Activated CD4-positive, alpha-beta T cell treated with anti-CD3 and anti-CD28 coated beads for 36 hours (primary cell): ENCODE measurements at regions not wholly inside any gene's neighbourhood (a gene's known extent, or its start where the extent isn't known, plus 50 kb on each side); places are given as distances from the start of the nearest gene placed in this dataset.

ENCODE experiments used
- ATAC-seq: fragments of 200-7000 bp; cut with Tn5 transposase; one replicate; pipeline ENCODE4 v1.10.0; 2021; ENCODE audit warnings: mild to moderate bottlenecking, moderate library complexity
- CTCF ChIA-PET: fragments of 350-600 bp; sonication (Branson Sonifier 250); formaldehyde crosslinking; loops from one replicate; lab custom pipeline; 2021; ENCODE audit warnings: antibody characterized with exemption; lab: Charles Lee
- POLR2A ChIA-PET: fragments of 350-600 bp; sonication (Branson Sonifier 250); formaldehyde crosslinking; loops from one replicate; lab custom pipeline; 2021; ENCODE audit warnings: antibody characterized with exemption, inconsistent platforms; lab: Charles Lee
- DNase-seq: peaks from one replicate; pipeline ENCODE4 v3.0.0-alpha.2; 2020
- H3K27ac Mint-ChIP-seq: one replicate; pipeline ENCODE4 v1.8.0; 2021; ENCODE audit warnings: mixed read lengths
- H3K27me3 Mint-ChIP-seq: one replicate; pipeline ENCODE4 v1.8.0; 2021; ENCODE audit warnings: mixed read lengths
- H3K36me3 Mint-ChIP-seq: one replicate; pipeline ENCODE4 v1.8.0; 2021; ENCODE audit warnings: low read depth, mixed read lengths
- H3K4me1 Mint-ChIP-seq: one replicate; pipeline ENCODE4 v1.8.0; 2021; ENCODE audit warnings: mixed read lengths
- H3K4me3 Mint-ChIP-seq: one replicate; pipeline ENCODE4 v1.8.0; 2021; ENCODE audit warnings: mild to moderate bottlenecking, moderate library complexity, mixed read lengths
- H3K9me3 Mint-ChIP-seq: one replicate; pipeline ENCODE4 v1.8.0; 2021; ENCODE audit warnings: low read depth, mixed read lengths
- intact Hi-C, 2 experiments: fragments of 100-400 bp; cut with DNase I in 1 of 2; cut with micrococcal nuclease in 1 of 2; formaldehyde crosslinking; loops; one replicate each; pipeline versions ENCODE4 v1.14.2 to v1.15.1; 2022 to 2024; cut with DNase I, micrococcal nuclease

GRCh38 chr18:57087644-57088376, 59.1 kb upstream of the BOD1L2 start:
- DNase-seq (no peak), ATAC-seq (no peak)
- peaks cover 3% of the 10 kb centered on the region for H3K9me3 Mint-ChIP-seq
- H3K4me3 Mint-ChIP-seq = no peak overlapping the region
- intact Hi-C loops = no loop called here
- CTCF ChIA-PET = no interaction called here
- no peak overlapping the region for H3K27ac Mint-ChIP-seq
- POLR2A ChIA-PET = no interaction called here
- no peaks in the 10 kb centered on the region for H3K36me3 Mint-ChIP-seq
- peaks cover 18% of the 10 kb centered on the region for H3K27me3 Mint-ChIP-seq
- peaks cover 10% of the 10 kb centered on the region for H3K4me1 Mint-ChIP-seq

GRCh38 chr18:57088883-57089282, 58.0 kb upstream of the BOD1L2 start:
- no peaks in the 10 kb centered on the region for H3K9me3 Mint-ChIP-seq
- H3K4me3 Mint-ChIP-seq = no peak overlapping the region
- intact Hi-C loops = no loop called here
- H3K27me3 Mint-ChIP-seq = peaks cover 18% of the 10 kb centered on the region
- no peak overlapping the region for H3K27ac Mint-ChIP-seq
- POLR2A ChIA-PET = no interaction called here
- ATAC-seq (no peak), DNase-seq (no peak)
- peaks cover 10% of the 10 kb centered on the region for H3K4me1 Mint-ChIP-seq
- H3K36me3 Mint-ChIP-seq = no peaks in the 10 kb centered on the region
- CTCF ChIA-PET = no interaction called here

- no peak for ATAC-seq
Observed at GRCh38 chr18:57089702-57090101, 57.2 kb upstream of the BOD1L2 start.

DNA sequence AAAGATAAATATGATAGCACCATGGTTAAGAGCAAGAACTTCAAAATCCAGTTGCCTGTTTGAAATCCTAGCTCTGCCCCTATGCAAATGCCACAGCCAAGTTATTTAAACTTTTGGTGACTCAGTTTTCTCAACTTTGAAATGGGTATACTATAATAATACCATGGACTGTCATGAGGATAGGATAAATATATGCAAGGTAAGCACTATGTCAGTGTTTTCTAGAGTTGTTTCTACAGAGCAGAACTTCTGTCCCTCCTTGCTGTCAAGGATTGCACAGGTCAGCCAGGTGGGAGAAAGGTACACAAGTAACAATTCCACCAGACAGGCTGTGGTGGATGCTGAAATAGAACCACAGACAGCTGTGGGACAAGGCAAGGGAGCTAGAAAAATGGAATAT, 55.7 kb upstream of the BOD1L2 start:
- Mint-ChIP-seq H3K4me1 (no peaks in the 10 kb centered on the region), H3K9me3 (no peaks in the 10 kb centered on the region), H3K4me3 (no peak overlapping the region), H3K36me3 (no peaks in the 10 kb centered on the region), H3K27ac (no peak overlapping the region), H3K27me3 (peaks cover 8% of the 10 kb centered on the region)
- POLR2A ChIA-PET = no interaction called here
- CTCF ChIA-PET = interaction anchor here (0.6 kb wide), 1 partner anchor 235 kb away, joined by 3 read pairs; no protein-coding TSS in a partner anchor
- ATAC-seq = no peak
- DNase-seq = no peak
- intact Hi-C loops = no loop called here

More at GRCh38 chr18:57089702-57090101, 57.2 kb upstream of the BOD1L2 start:
- peaks cover 17% of the 10 kb centered on the region for H3K27me3 Mint-ChIP-seq
- H3K27ac Mint-ChIP-seq = no peak overlapping the region
- H3K9me3 Mint-ChIP-seq = no peaks in the 10 kb centered on the region
- POLR2A ChIA-PET = no interaction called here
- CTCF ChIA-PET = no interaction called here
- no peaks in the 10 kb centered on the region for H3K36me3 Mint-ChIP-seq
- H3K4me3 Mint-ChIP-seq = no peak overlapping the region
- intact Hi-C loops = no loop called here
- H3K4me1 Mint-ChIP-seq = peaks cover 4% of the 10 kb centered on the region
- DNase-seq = no peak

- H3K36me3 Mint-ChIP-seq = no peaks in the 10 kb centered on the region
- H3K27ac Mint-ChIP-seq = no peak overlapping the region
- H3K4me3 Mint-ChIP-seq = no peak overlapping the region
- intact Hi-C loops = no loop called here
- H3K27me3 Mint-ChIP-seq = peaks cover 7% of the 10 kb centered on the region
- DNase-seq (no peak), ATAC-seq (no peak)
- CTCF ChIA-PET = interaction anchor here (0.6 kb wide), 1 partner anchor 1503 kb away, joined by 3 read pairs; no protein-coding TSS in a partner anchor
- H3K4me1 Mint-ChIP-seq = no peaks in the 10 kb centered on the region
- POLR2A ChIA-PET = no interaction called here
- no peaks in the 10 kb centered on the region for H3K9me3 Mint-ChIP-seq
Observed at GRCh38 chr18:57094175-57094574, 52.7 kb upstream of the BOD1L2 start.

- Mint-ChIP-seq H3K4me3 (no peak overlapping the region), H3K9me3 (peaks cover 4% of the 10 kb centered on the region), H3K27me3 (peaks cover 7% of the 10 kb centered on the region), H3K36me3 (no peaks in the 10 kb centered on the region), H3K4me1 (no peaks in the 10 kb centered on the region), H3K27ac (no peak overlapping the region)
- ATAC-seq (no peak), DNase-seq (no peak)
- intact Hi-C loops = no loop called here
- POLR2A ChIA-PET = no interaction called here
- CTCF ChIA-PET = no interaction called here
Observed at GRCh38 chr18:57095884-57096283, 51.0 kb upstream of the BOD1L2 start.
